SK-N-SH (cell line): ENCODE measurements at regions not wholly inside any gene's neighbourhood (a gene's known extent, or its start where the extent isn't known, plus 50 kb on each side); places are given as distances from the start of the nearest gene placed in this dataset.

Source experiments
- CTCF ChIA-PET: fragments of 300-600, 350-600 bp; formaldehyde crosslinking; extraction: SDS; loops from one replicate; lab custom pipeline; 2021; lab: Yijun Ruan, JAX
- POLR2A ChIA-PET: fragments of 350-600 bp; sonication (Branson Sonifier 250); formaldehyde crosslinking; extraction: SDS; loops from one replicate; lab custom pipeline; 2020; ENCODE audit warnings: antibody characterized with exemption, inconsistent platforms; lab: Yijun Ruan, JAX
- DNase-seq: peaks from one replicate; pipeline ENCODE4 v3.0.0; 2012
- H2AFZ ChIP-seq: fragments of 200-600 bp; sonication (generic); 2 replicates; pipeline ENCODE4 v1.8.1; 2016; ENCODE audit warnings: antibody characterized with exemption, mild to moderate bottlenecking, low read depth
- H3F3A ChIP-seq: fragments of 200-600 bp; sonication (generic); replicated peaks from 2 replicates; pipeline ENCODE3; 2016; ENCODE audit warnings: antibody characterized with exemption, mild to moderate bottlenecking; ENCODE audit not compliant: insufficient read depth
- H3K27ac ChIP-seq, 2 experiments: fragments of 200-500 bp in 1 of 2; fragments of 200-600 bp in 1 of 2; sonication (Bioruptor generic) in 1 of 2; sonication (generic), shearing (Covaris generic) in 1 of 2; 2 replicates each; pipeline versions ENCODE4 v1.5.1 to v1.6.1; 2014 to 2016; ENCODE audit warnings: low read depth in 2 of 2, inconsistent platforms in 1 of 2, low read length in 1 of 2, mild to moderate bottlenecking in 1 of 2, mixed read lengths in 1 of 2
- H3K27me3 ChIP-seq: fragments of 200-600 bp; sonication (generic), shearing (Covaris generic); 2 replicates; pipeline ENCODE4 v1.6.1; 2016; ENCODE audit warnings: mixed run types; ENCODE audit not compliant: insufficient read depth
- H3K36me3 ChIP-seq, 2 experiments: fragments of 200-500 bp in 1 of 2; fragments of 200-600 bp in 1 of 2; sonication (Bioruptor generic) in 1 of 2; sonication (generic) in 1 of 2; replicated peaks in 1 of 2; 2 replicates each; pipeline versions ENCODE3 to v1.5.1; 2014 to 2016; ENCODE audit warnings: low read length in 1 of 2, mild to moderate bottlenecking in 1 of 2; ENCODE audit not compliant: insufficient read depth in 2 of 2, control insufficient read depth in 1 of 2
- H3K4me1 ChIP-seq, 2 experiments: fragments of 200-500 bp in 1 of 2; fragments of 200-600 bp in 1 of 2; sonication (Bioruptor generic) in 1 of 2; sonication (generic), shearing (Covaris generic) in 1 of 2; 2 replicates each; pipeline versions ENCODE4 v1.5.1 to v1.6.1; 2014 to 2016; ENCODE audit warnings: low read depth in 1 of 2, low read length in 1 of 2, mixed run types in 1 of 2; ENCODE audit not compliant: insufficient read depth in 2 of 2, control insufficient read depth in 1 of 2
- H3K4me2 ChIP-seq: fragments of 200-600 bp; sonication (generic), shearing (Covaris generic); 2 replicates; pipeline ENCODE4 v1.6.1; 2017; ENCODE audit warnings: mixed run types
- H3K4me3 ChIP-seq, 2 experiments: fragments of 200-500 bp in 1 of 2; fragments of 200-600 bp in 1 of 2; sonication (Bioruptor generic) in 1 of 2; sonication (generic), shearing (Covaris generic) in 1 of 2; 2 replicates each; pipeline versions ENCODE4 v1.5.1 to v1.8.1; 2014 to 2016; ENCODE audit warnings: low read depth in 2 of 2, inconsistent platforms in 1 of 2, low read length in 1 of 2, mild to moderate bottlenecking in 1 of 2, mixed read lengths in 1 of 2, moderate library complexity in 1 of 2
- H3K79me2 ChIP-seq: fragments of 200-600 bp; sonication (generic); 2 replicates; pipeline ENCODE4 v1.8.1; 2017; ENCODE audit warnings: mild to moderate bottlenecking; ENCODE audit not compliant: insufficient read depth
- H3K9ac ChIP-seq: fragments of 200-600 bp; sonication (generic); 2 replicates; pipeline ENCODE4 v1.6.1; 2017; ENCODE audit warnings: mixed run types
- H3K9me2 ChIP-seq: fragments of 200-600 bp; sonication (generic); 2 replicates; pipeline ENCODE4 v1.6.1; 2017; ENCODE audit warnings: mixed run types
- H3K9me3 ChIP-seq: fragments of 200-600 bp; sonication (generic); 2 replicates; pipeline ENCODE4 v1.6.1; 2017; ENCODE audit warnings: mixed run types, mild to moderate bottlenecking, moderate library complexity
- H4K20me1 ChIP-seq: fragments of 200-600 bp; sonication (generic); 2 replicates; pipeline ENCODE4 v1.6.1; 2017; ENCODE audit warnings: mild to moderate bottlenecking, mixed run types; ENCODE audit not compliant: insufficient read depth
- CTCF ChIP-seq: fragments of 200-600 bp; sonication (generic); IDR thresholded peaks from 2 replicates; pipeline ENCODE4 v1.6.1; 2017; ENCODE audit warnings: antibody characterized with exemption, mild to moderate bottlenecking, moderate library complexity
- ELF1 ChIP-seq: IDR thresholded peaks from 2 replicates; pipeline ENCODE4 v1.4.0; 2012
- EP300 ChIP-seq, 2 experiments: IDR thresholded peaks; 2 replicates each; pipeline versions ENCODE4 v1.4.0 to v1.6.1; 2012; ENCODE audit warnings: borderline replicate concordance in 1 of 2, low read depth in 1 of 2, low read length in 1 of 2
- GABPA ChIP-seq: IDR thresholded peaks from 2 replicates; pipeline ENCODE4 v1.4.0; 2012; ENCODE audit warnings: low read depth, mild to moderate bottlenecking
- JUND ChIP-seq: IDR thresholded peaks from 2 replicates; pipeline ENCODE4 v1.4.0; 2012
- MAX ChIP-seq: IDR thresholded peaks from 2 replicates; pipeline ENCODE4 v1.4.0; 2012; ENCODE audit warnings: low read depth
- MXI1 ChIP-seq: IDR thresholded peaks from 2 replicates; pipeline ENCODE4 v1.6.1; 2012; ENCODE audit warnings: mild to moderate bottlenecking, low read depth, low read length, improper control_type of control experiment
- PBX3 ChIP-seq: IDR thresholded peaks from 2 replicates; pipeline ENCODE4; 2012
- RAD21 ChIP-seq: IDR thresholded peaks from 2 replicates; pipeline ENCODE4 v1.6.1; 2012; ENCODE audit warnings: mild to moderate bottlenecking, low read length
- SMC3 ChIP-seq: IDR thresholded peaks from 2 replicates; pipeline ENCODE4 v1.6.1; 2012; ENCODE audit warnings: low read depth, low read length, improper control_type of control experiment
- TAF1 ChIP-seq: IDR thresholded peaks from 2 replicates; pipeline ENCODE4 v1.6.1; 2012; ENCODE audit warnings: low read depth, mild to moderate bottlenecking, low read length, moderate library complexity, borderline replicate concordance
- USF1 ChIP-seq: IDR thresholded peaks from 2 replicates; pipeline ENCODE4 v1.4.0; 2012; ENCODE audit warnings: low read depth, borderline replicate concordance
- WGBS: methylation state at CpG from one replicate; pipeline ENCODE4 v1.1.6; 2017; ENCODE audit warnings: low lambda C conversion rate; 5-methylcytosine and 5-hydroxymethylcytosine counted together

- TF ChIP-seq USF1 (no peak), JUND (no peak), RAD21 (no peak)
These were observed 106.6 kb upstream of the RNF32 start (continued) for GRCh38 chr7:156533964-156534363.

- no peaks in the 10 kb centered on the region; the same call in 1 of the 2 replicates for H3K27me3 ChIP-seq
- no peak overlapping the region for H3K27ac ChIP-seq
- H3F3A ChIP-seq = no peaks in the 10 kb centered on the region
- no peaks in the 10 kb centered on the region for H3K9me2 ChIP-seq
- no peak overlapping the region for H2AFZ ChIP-seq
- no peaks in the 10 kb centered on the region for H3K9me3 ChIP-seq
- H3K4me3 ChIP-seq = no peak overlapping the region
- no peaks in the 10 kb centered on the region; the same call in 1 of the 2 replicates for H4K20me1 ChIP-seq
- no peak for DNase-seq
- no peak for TF ChIP-seq USF1
- no peak for TF ChIP-seq SMC3
- TF ChIP-seq TAF1 = no peak
- H3K9ac ChIP-seq = no peak overlapping the region
- no peaks in the 10 kb centered on the region for H3K79me2 ChIP-seq
- no peaks in the 10 kb centered on the region for H3K4me1 ChIP-seq
- ChIA-PET CTCF (no interaction called here), POLR2A (no interaction called here)
- no peak overlapping the region for H3K4me2 ChIP-seq
- WGBS = 47% methylated on average over 13 of the region's 13 CpGs
- H3K36me3 ChIP-seq = no peaks in the 10 kb centered on the region
These were observed 107.2 kb upstream of the RNF32 start for GRCh38 chr7:156533420-156533819.

GRCh38 chr7:156532016-156532602 lies 108.5 kb upstream of the RNF32 start:
- H3K27me3 ChIP-seq = no peaks in the 10 kb centered on the region; the same call in 1 of the 2 replicates
- H3K9ac ChIP-seq = no peak overlapping the region
- POLR2A ChIA-PET = no interaction called here
- H3K27ac ChIP-seq = no peak overlapping the region
- CTCF ChIA-PET = no interaction called here
- no peaks in the 10 kb centered on the region for H3K36me3 ChIP-seq
- no peak overlapping the region for H2AFZ ChIP-seq
- no peaks in the 10 kb centered on the region for H3K9me2 ChIP-seq
- H3F3A ChIP-seq = no peaks in the 10 kb centered on the region
- no peaks in the 10 kb centered on the region for H3K4me1 ChIP-seq
- H3K79me2 ChIP-seq = no peaks in the 10 kb centered on the region
- DNase-seq = no peak
- no peaks in the 10 kb centered on the region; the same call in 1 of the 2 replicates for H4K20me1 ChIP-seq
- no peak overlapping the region for H3K4me3 ChIP-seq
- no peak overlapping the region for H3K4me2 ChIP-seq
- TF ChIP-seq GABPA (no peak), CTCF (no peak), JUND (no peak), ELF1 (no peak), MXI1 (no peak), MAX (no peak), EP300 (IDR thresholded peaks at IDR 0.05; ENCODE audit: borderline replicate concordance in 1 of 2, low read depth in 1 of 2, low read length in 1 of 2) (no peak), PBX3 (no peak)
- WGBS = 16% methylated on average over 2 of the region's 2 CpGs
- H3K9me3 ChIP-seq = no peaks in the 10 kb centered on the region
